ENCODE measurements at regions not wholly inside any gene's neighbourhood (a gene's known extent, or its start where the extent isn't known, plus 50 kb on each side); places are given as distances from the start of the nearest gene placed in this dataset.

DNA sequence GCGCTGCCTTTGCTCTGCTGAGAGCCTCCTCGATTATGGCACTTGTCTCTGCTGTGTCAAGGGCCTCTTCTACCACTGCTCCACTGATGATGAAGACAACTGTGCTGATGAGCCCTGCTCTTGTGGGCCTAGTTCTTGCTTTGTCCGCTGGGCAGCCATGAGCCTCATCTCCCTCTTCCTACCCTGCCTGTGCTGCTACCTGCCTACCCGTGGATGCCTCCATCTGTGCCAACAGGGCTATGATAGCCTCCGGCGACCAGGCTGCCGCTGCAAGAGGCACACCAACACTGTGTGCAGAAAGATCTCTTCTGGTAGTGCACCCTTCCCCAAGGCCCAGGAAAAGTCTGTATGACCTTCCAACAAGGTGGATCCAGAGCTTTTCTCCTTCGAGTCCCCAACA is 106.8 kb upstream of the VAMP7 start:
- no peaks in the 10 kb centered on the region for H3K79me2 ChIP-seq (ENCODE audit: control insufficient read depth, insufficient read depth, low read length)
- FAIRE-seq = no peak
- no peaks in the 10 kb centered on the region for H3K36me3 ChIP-seq (ENCODE audit: control insufficient read depth in 2 of 2, extremely low read depth in 1 of 2, insufficient read depth in 2 of 2, low read length in 2 of 2)
- H3K27ac ChIP-seq (ENCODE audit: control insufficient read depth, insufficient read depth, low read length) = no peak overlapping the region
- no peak overlapping the region for H2AFZ ChIP-seq (ENCODE audit: control insufficient read depth, low read length)
- H3K4me1 ChIP-seq (ENCODE audit: control insufficient read depth, extremely low read depth, insufficient read depth, low read length) = no peaks in the 10 kb centered on the region
- H3K4me3 ChIP-seq (ENCODE audit: control insufficient read depth in 2 of 3, extremely low read depth in 1 of 3, insufficient read depth in 2 of 3, low read depth in 1 of 3, low read length in 3 of 3) = no peak overlapping the region
- DNase-seq (ENCODE audit: low read depth, low spot score) = no peak
- no peak for TF ChIP-seq EZH2 (IDR thresholded peaks at IDR 0.05; ENCODE audit: low read length)
- TF ChIP-seq, protein P1, sequence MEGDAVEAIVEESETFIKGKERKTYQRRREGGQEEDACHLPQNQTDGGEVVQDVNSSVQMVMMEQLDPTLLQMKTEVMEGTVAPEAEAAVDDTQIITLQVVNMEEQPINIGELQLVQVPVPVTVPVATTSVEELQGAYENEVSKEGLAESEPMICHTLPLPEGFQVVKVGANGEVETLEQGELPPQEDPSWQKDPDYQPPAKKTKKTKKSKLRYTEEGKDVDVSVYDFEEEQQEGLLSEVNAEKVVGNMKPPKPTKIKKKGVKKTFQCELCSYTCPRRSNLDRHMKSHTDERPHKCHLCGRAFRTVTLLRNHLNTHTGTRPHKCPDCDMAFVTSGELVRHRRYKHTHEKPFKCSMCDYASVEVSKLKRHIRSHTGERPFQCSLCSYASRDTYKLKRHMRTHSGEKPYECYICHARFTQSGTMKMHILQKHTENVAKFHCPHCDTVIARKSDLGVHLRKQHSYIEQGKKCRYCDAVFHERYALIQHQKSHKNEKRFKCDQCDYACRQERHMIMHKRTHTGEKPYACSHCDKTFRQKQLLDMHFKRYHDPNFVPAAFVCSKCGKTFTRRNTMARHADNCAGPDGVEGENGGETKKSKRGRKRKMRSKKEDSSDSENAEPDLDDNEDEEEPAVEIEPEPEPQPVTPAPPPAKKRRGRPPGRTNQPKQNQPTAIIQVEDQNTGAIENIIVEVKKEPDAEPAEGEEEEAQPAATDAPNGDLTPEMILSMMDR (optimal IDR thresholded peaks at IDR 0.05 in 1 of 3, IDR thresholded peaks at IDR 0.05 in 1 of 3, conservative IDR thresholded peaks at IDR 0.05 in 1 of 3; ENCODE audit: extremely low read depth in 1 of 3, insufficient read depth in 2 of 3, low read length in 3 of 3) = no peak
- no peaks in the 10 kb centered on the region for H3K9me1 ChIP-seq (ENCODE audit: control insufficient read depth, extremely low read depth, insufficient read depth, low read length)
- H3K27me3 ChIP-seq (ENCODE audit: control insufficient read depth, extremely low read depth, insufficient read depth, low read length) = no peaks in the 10 kb centered on the region
- H3K9me3 ChIP-seq (ENCODE audit: control insufficient read depth, low read depth, low read length) = no peaks in the 10 kb centered on the region
- dilution Hi-C loops (cut with MboI; ENCODE audit: extremely low pct_ligation_motif_present, low sequenced_read_pairs) = no loop called here
- no peak overlapping the region for H3K9ac ChIP-seq (ENCODE audit: control insufficient read depth, extremely low read depth, insufficient read depth, low read length)
- no peak overlapping the region for H3K4me2 ChIP-seq (ENCODE audit: control insufficient read depth, extremely low read depth, insufficient read depth, low read depth, low read length)
- H4K20me1 ChIP-seq (ENCODE audit: control insufficient read depth, extremely low read depth, insufficient read depth, low read length) = no peaks in the 10 kb centered on the region

DNA sequence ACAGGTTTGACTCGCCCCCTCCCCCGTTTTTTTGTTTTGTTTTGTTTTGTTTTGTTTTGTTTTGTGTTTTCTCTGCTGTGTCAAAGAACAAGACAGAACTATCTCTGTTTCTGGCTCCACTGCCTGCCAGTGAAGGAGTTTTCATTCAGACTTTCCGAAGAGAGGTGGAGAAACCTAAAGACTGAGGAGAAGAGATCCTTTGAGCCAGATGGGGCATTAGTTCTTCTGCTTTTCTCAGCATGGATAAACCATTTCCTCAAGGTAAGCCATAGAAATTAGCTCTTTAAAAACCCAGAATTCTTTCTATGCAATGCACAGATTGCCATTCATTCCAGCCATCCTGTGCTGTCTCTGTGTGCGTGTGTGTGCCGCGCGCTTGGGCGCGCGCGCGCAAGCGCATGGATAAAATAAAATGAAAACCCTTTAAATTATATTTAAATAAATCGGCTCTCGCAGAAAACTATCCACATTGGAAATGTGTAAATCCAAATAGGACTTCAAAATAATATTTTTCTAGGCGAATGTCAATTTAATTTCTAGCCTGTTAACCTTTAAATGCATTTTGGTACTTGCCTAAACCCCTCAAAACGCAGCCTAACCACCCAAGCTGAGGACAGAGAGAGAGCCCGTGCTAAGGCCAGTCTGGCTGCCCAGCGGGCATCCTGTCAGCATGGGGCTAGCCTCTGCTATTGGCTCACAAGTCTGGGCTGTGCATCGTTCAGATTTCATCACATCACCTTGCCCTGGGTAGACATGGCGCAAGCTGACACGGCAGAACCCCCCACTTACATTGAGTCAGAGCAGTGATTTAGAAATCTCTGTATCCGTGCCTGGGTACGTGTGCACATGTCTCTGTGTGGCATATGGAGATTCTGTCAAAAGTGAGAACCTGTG is 113.0 kb upstream of the VAMP7 start:
- dilution Hi-C loops (cut with MboI; ENCODE audit: extremely low pct_ligation_motif_present, low sequenced_read_pairs) = no loop called here
- TF ChIP-seq, protein P1 (optimal IDR thresholded peaks at IDR 0.05 in 1 of 3, IDR thresholded peaks at IDR 0.05 in 1 of 3, conservative IDR thresholded peaks at IDR 0.05 in 1 of 3; ENCODE audit: extremely low read depth in 1 of 3, insufficient read depth in 2 of 3, low read length in 3 of 3) = no peak
- no peak overlapping the region for H3K9ac ChIP-seq (ENCODE audit: control insufficient read depth, extremely low read depth, insufficient read depth, low read length)
- no peaks in the 10 kb centered on the region for H3K79me2 ChIP-seq (ENCODE audit: control insufficient read depth, insufficient read depth, low read length)
- H3K4me3 ChIP-seq (ENCODE audit: control insufficient read depth in 2 of 3, extremely low read depth in 1 of 3, insufficient read depth in 2 of 3, low read depth in 1 of 3, low read length in 3 of 3) = peak overlapping the region; percentile 25 to 63 (median 53)
- H2AFZ ChIP-seq (ENCODE audit: control insufficient read depth, low read length) = peak overlapping the region; percentile 72
- H3K4me2 ChIP-seq (ENCODE audit: control insufficient read depth, extremely low read depth, insufficient read depth, low read depth, low read length) = peak overlapping the region; percentile 72
- H3K27ac ChIP-seq (ENCODE audit: control insufficient read depth, insufficient read depth, low read length) = no peak overlapping the region
- no peaks in the 10 kb centered on the region for H3K36me3 ChIP-seq (ENCODE audit: control insufficient read depth in 2 of 2, extremely low read depth in 1 of 2, insufficient read depth in 2 of 2, low read length in 2 of 2)
- no peaks in the 10 kb centered on the region for H3K9me1 ChIP-seq (ENCODE audit: control insufficient read depth, extremely low read depth, insufficient read depth, low read length)
- no peaks in the 10 kb centered on the region for H3K27me3 ChIP-seq (ENCODE audit: control insufficient read depth, extremely low read depth, insufficient read depth, low read length)
- no peak for DNase-seq (ENCODE audit: low read depth, low spot score)
- H3K9me3 ChIP-seq (ENCODE audit: control insufficient read depth, low read depth, low read length) = no peaks in the 10 kb centered on the region
- no peaks in the 10 kb centered on the region for H4K20me1 ChIP-seq (ENCODE audit: control insufficient read depth, extremely low read depth, insufficient read depth, low read length)
- peaks cover 3% of the 10 kb centered on the region for H3K4me1 ChIP-seq (ENCODE audit: control insufficient read depth, extremely low read depth, insufficient read depth, low read length)
- no peak for FAIRE-seq
